Body of pancreas (tissue), 4 donors: ENCODE measurements at regions not wholly inside any gene's neighbourhood (a gene's known extent, or its start where the extent isn't known, plus 50 kb on each side); places are given as distances from the start of the nearest gene placed in this dataset.

ENCODE experiments used
- ATAC-seq: fragments of 150-250 bp; one replicate; pipeline ENCODE4 v1.9.1; 2016
- DNase-seq, 4 donors: peaks; one replicate each; pipeline ENCODE4 v3.0.0-alpha.2; 2019
- H3K27ac ChIP-seq, 4 donors: fragments of 200-600 bp; sonication (generic); 1 replicate in 3 of 4; 2 replicates in 1 of 4; pipeline versions ENCODE4 v1.5.1 to v1.6.1; 2016 to 2019; ENCODE audit warnings: mild to moderate bottlenecking in 1 of 4, mixed read lengths in 1 of 4, moderate library complexity in 1 of 4
- H3K27me3 ChIP-seq, 2 donors: fragments of 200-600 bp; sonication (generic); one replicate each; pipeline ENCODE4 v1.6.0; 2016; ENCODE audit warnings: mild to moderate bottlenecking in 1 of 2
- H3K36me3 ChIP-seq, 2 donors: fragments of 200-600 bp; sonication (generic); replicated peaks in 1 of 2; 2 replicates each; pipeline ENCODE4 v1.5.1; 2016; ENCODE audit warnings: low read depth in 2 of 2; ENCODE audit not compliant: insufficient read depth in 1 of 2
- H3K4me1 ChIP-seq: fragments of 200-600 bp; sonication (generic); one replicate; pipeline ENCODE4 v1.6.0; 2016
- H3K4me3 ChIP-seq, 2 donors: fragments of 200-600 bp; sonication (generic); 1 replicate in 1 of 2; 2 replicates in 1 of 2; pipeline ENCODE4 v1.5.1; 2016 to 2019
- H3K9me3 ChIP-seq, 3 donors: fragments of 200-600 bp; sonication (generic); 1 replicate in 2 of 3; 2 replicates in 1 of 3; pipeline ENCODE4 v1.5.1; 2016
- CTCF ChIP-seq, 7 experiments: fragments of 450-650 bp in 4 of 7; fragments of 200-600 bp in 3 of 7; sonication (generic) in 3 of 7; IDR thresholded peaks; one replicate each; pipeline ENCODE4 v1.5.1; 2016 to 2019; ENCODE audit warnings: antibody characterized with exemption in 7 of 7
- POLR2A ChIP-seq, 3 donors: fragments of 450-650 bp; IDR thresholded peaks; one replicate each; pipeline ENCODE4 v1.6.1; 2016; ENCODE audit warnings: antibody characterized with exemption in 3 of 3, mild to moderate bottlenecking in 2 of 3
- WGBS, 2 donors: methylation state at CpG; one replicate each; pipeline ENCODE4 v1.1.5; 2017; 5-methylcytosine and 5-hydroxymethylcytosine counted together
- intact Hi-C: fragments of 100-400 bp; cut with DNase I; formaldehyde crosslinking; loops from one replicate; pipeline ENCODE4 v1.15.1; 2023

- TF ChIP-seq CTCF (IDR thresholded peaks at IDR 0.05) (no peak), POLR2A (IDR thresholded peaks at IDR 0.05) (no peak)
- DNase-seq (no peak), ATAC-seq (no peak)
- 81 to 95% methylated on average over 4 to 5 of the region's 5 CpGs for WGBS, 2 donors
- Histone ChIP-seq H3K4me1 (no peaks in the 10 kb centered on the region), H3K36me3 (no peaks in the 10 kb centered on the region), H3K4me3 (no peak overlapping the region), H3K9me3 (no peaks in the 10 kb centered on the region), H3K27ac (no peak overlapping the region), H3K27me3 (no peaks in the 10 kb centered on the region)
- intact Hi-C loops = no loop called here
These were observed 157.6 kb downstream of the SHQ1 start for GRCh38 chr3:72690629-72691028.

DNA sequence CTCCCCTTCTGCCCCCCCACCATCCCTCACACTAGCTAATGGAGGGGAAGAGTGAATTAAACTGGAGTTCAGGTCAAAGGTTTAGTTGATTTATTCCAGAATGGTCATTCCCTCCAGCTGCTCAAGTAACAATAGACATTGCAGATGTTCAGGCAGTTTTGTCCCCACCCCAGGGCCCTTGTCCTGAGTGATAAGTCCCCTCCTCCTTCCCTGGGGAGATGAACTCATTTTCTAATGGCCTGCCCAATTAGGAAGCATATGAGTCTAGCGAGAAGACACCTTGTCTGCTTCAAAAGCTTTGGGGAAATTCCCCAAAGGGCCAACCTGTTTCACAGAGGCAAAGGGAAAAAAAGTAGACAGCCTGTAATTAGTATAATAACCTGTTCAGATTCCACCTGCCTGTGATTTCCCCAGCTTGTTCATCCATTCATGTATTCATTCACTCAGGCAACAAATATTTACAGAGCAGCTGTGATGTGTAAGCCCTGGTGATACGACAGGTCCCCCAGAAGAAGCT is 165.3 kb downstream of the SHQ1 start:
- 68 to 77% methylated on average over 1 to 2 of the region's 2 CpGs for WGBS, 2 donors
- ATAC-seq (peak; percentile 21), DNase-seq (no peak)
- no peak overlapping the region for H3K27ac ChIP-seq
- H3K4me3 ChIP-seq = no peak overlapping the region
- H3K4me1 ChIP-seq = no peaks in the 10 kb centered on the region
- no peaks in the 10 kb centered on the region for H3K36me3 ChIP-seq
- no peaks in the 10 kb centered on the region for H3K9me3 ChIP-seq
- H3K27me3 ChIP-seq = no peaks in the 10 kb centered on the region
- intact Hi-C loops = no loop called here
- TF ChIP-seq POLR2A (IDR thresholded peaks at IDR 0.05) = no peak
- no peak for TF ChIP-seq CTCF (IDR thresholded peaks at IDR 0.05)

- DNase-seq = no peak
- ATAC-seq = no peak
- H3K36me3 ChIP-seq = no peaks in the 10 kb centered on the region
- intact Hi-C loops = no loop called here
- TF ChIP-seq CTCF (IDR thresholded peaks at IDR 0.05) = no peak
- TF ChIP-seq POLR2A (IDR thresholded peaks at IDR 0.05) = no peak
- no peaks in the 10 kb centered on the region for H3K27me3 ChIP-seq
- 83 to 95% methylated on average over 6 of the region's 6 CpGs for WGBS, 2 donors
- no peaks in the 10 kb centered on the region for H3K4me1 ChIP-seq
- no peak overlapping the region for H3K27ac ChIP-seq
- no peak overlapping the region for H3K4me3 ChIP-seq
- H3K9me3 ChIP-seq = no peaks in the 10 kb centered on the region
These were observed 166.6 kb downstream of the SHQ1 start for GRCh38 chr3:72681598-72681997.

DNA sequence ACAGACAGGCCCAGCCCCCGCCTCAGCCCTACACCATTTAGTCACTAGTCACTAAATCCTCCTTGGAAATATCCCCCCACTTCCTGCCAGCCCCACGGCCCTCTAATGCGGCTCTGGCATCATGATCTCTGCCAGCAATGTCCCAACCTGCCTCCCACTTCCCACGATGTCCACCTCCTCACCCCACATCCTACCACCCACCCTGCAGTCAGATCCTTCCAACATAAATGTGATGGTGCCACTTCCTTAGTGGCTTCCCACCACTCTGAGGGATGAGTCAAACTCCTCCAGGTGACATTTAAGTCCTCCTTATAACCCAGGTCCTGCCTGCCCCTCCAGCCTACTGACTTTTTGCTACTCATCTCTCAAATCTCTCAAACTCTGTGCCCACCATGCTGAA is 167.5 kb downstream of the SHQ1 start:
- intact Hi-C loops = no loop called here
- Histone ChIP-seq H3K4me3 (no peak overlapping the region), H3K4me1 (no peaks in the 10 kb centered on the region), H3K36me3 (no peaks in the 10 kb centered on the region), H3K27ac (no peak overlapping the region), H3K27me3 (no peaks in the 10 kb centered on the region), H3K9me3 (no peaks in the 10 kb centered on the region)
- DNase-seq (no peak), ATAC-seq (no peak)
- TF ChIP-seq CTCF (IDR thresholded peaks at IDR 0.05) (no peak), POLR2A (IDR thresholded peaks at IDR 0.05) (no peak)
- WGBS, 2 donors = 73 to 89% methylated on average over 4 of the region's 4 CpGs

DNA sequence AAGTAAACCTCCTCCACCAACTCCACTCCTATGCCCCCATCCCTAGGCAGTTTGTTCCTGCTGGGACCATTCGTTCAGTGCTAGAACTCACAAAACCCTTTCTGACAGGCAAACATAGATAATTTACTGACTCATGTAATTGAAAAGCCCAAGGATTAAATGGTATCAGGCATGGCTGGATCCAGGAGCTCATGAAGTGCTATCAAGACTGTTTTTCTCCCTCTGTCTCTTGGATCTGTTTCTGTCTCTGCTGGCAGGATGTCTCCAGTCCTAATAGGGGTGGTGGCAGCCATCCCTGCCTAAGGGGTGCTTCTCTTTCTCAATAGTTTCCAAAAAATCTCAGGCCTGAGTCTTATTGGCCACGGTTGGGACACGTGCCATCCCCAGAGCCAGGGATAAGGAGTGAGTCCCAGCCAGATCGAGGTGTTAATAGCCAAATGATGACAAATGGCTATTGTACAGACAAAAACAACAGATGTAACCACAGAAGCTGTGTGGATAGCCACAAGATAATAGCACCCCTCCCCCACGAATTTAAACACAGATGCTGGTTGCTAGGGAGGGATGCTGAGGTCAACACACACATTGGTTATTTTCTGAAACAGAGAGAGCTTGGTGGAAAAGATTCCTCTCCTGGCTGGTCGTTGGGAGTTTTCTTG is 168.6 kb downstream of the SHQ1 start:
- Histone ChIP-seq H3K9me3 (no peaks in the 10 kb centered on the region), H3K27me3 (no peaks in the 10 kb centered on the region), H3K4me3 (no peak overlapping the region), H3K4me1 (no peaks in the 10 kb centered on the region), H3K36me3 (no peaks in the 10 kb centered on the region), H3K27ac (no peak overlapping the region)
- intact Hi-C loops = no loop called here
- 44 to 46% methylated on average over 6 of the region's 6 CpGs for WGBS, 2 donors
- no peak for ATAC-seq
- TF ChIP-seq POLR2A (IDR thresholded peaks at IDR 0.05) (no peak), CTCF (IDR thresholded peaks at IDR 0.05) (no peak)
- no peak for DNase-seq
